ENCODE measurements at regions not wholly inside any gene's neighbourhood (a gene's known extent, or its start where the extent isn't known, plus 50 kb on each side); places are given as distances from the start of the nearest gene placed in this dataset.

GRCh38 chr18:61742565-61743429 lies 150.0 kb downstream of the RNF152 start:
- H3K27ac ChIP-seq = peak overlapping the region; percentile 39 to 55 (median 41)
- H3K27me3 ChIP-seq = no peaks in the 10 kb centered on the region
- no peaks in the 10 kb centered on the region for H3K9me3 ChIP-seq
- WGBS, 2 donors = 85 to 93% methylated on average over 8 of the region's 8 CpGs
- H3K36me3 ChIP-seq = no peaks in the 10 kb centered on the region
- intact Hi-C loops (cut with DNase I) = no loop called here
- TF ChIP-seq EP300 (IDR thresholded peaks at IDR 0.05) (peak in 2 of 4 donors; percentile 8 to 68), POLR2A (IDR thresholded peaks at IDR 0.05) (no peak), POLR2AphosphoS5 (IDR thresholded peaks at IDR 0.05) (no peak), CTCF (IDR thresholded peaks at IDR 0.05) (no peak)
- no peaks in the 10 kb centered on the region for H3K4me1 ChIP-seq
- DNase-seq = no peak
- H3K4me3 ChIP-seq = no peak overlapping the region

GRCh38 chr18:61741881-61742454 lies 150.8 kb downstream of the RNF152 start:
- Histone ChIP-seq H3K27me3 (no peaks in the 10 kb centered on the region), H3K4me3 (no peak overlapping the region), H3K27ac (no peak overlapping the region), H3K9me3 (no peaks in the 10 kb centered on the region), H3K36me3 (no peaks in the 10 kb centered on the region), H3K4me1 (no peaks in the 10 kb centered on the region)
- WGBS, 2 donors = 74% methylated on average over 6 of the region's 6 CpGs
- DNase-seq = no peak
- intact Hi-C loops (cut with DNase I) = no loop called here
- no peak for TF ChIP-seq POLR2A (IDR thresholded peaks at IDR 0.05)
- TF ChIP-seq EP300 (IDR thresholded peaks at IDR 0.05) = no peak
- TF ChIP-seq CTCF (IDR thresholded peaks at IDR 0.05) = no peak
- no peak for TF ChIP-seq POLR2AphosphoS5 (IDR thresholded peaks at IDR 0.05)

- intact Hi-C loops (cut with DNase I) = no loop called here
- H3K27me3 ChIP-seq = no peaks in the 10 kb centered on the region
These were observed 154.3 kb downstream of the RNF152 start for GRCh38 chr18:61738488-61738887.

GRCh38 chr18:61738042-61738441 lies 154.8 kb downstream of the RNF152 start:
- WGBS, 2 donors = 18 to 60% methylated on average over 1 of the region's 1 CpG
- intact Hi-C loops (cut with DNase I) = no loop called here
- TF ChIP-seq POLR2AphosphoS5 (IDR thresholded peaks at IDR 0.05) (no peak), POLR2A (IDR thresholded peaks at IDR 0.05) (no peak), CTCF (IDR thresholded peaks at IDR 0.05) (no peak), EP300 (IDR thresholded peaks at IDR 0.05) (no peak)
- no peak overlapping the region for H3K4me3 ChIP-seq
- H3K36me3 ChIP-seq = no peaks in the 10 kb centered on the region
- H3K9me3 ChIP-seq = no peaks in the 10 kb centered on the region
- DNase-seq = no peak
- no peaks in the 10 kb centered on the region for H3K27me3 ChIP-seq
- H3K4me1 ChIP-seq = peaks cover 0 to 7% (median under 1%) of the 10 kb centered on the region in 4 donors
- peak overlapping the region in 2 of 4 donors; percentile 34 to 42 for H3K27ac ChIP-seq

More at GRCh38 chr18:61738488-61738887, 154.3 kb downstream of the RNF152 start:
- no peak for TF ChIP-seq POLR2A (IDR thresholded peaks at IDR 0.05)
- TF ChIP-seq POLR2AphosphoS5 (IDR thresholded peaks at IDR 0.05) = peak in 1 of 4 donors; percentile 25
- TF ChIP-seq EP300 (IDR thresholded peaks at IDR 0.05) = no peak
- peak overlapping the region in 3 of 4 donors; percentile 9 to 42 (median 39) for H3K27ac ChIP-seq
- H3K36me3 ChIP-seq = no peaks in the 10 kb centered on the region
- 73 to 77% methylated on average over 3 of the region's 3 CpGs for WGBS, 2 donors
- no peaks in the 10 kb centered on the region for H3K9me3 ChIP-seq
- H3K4me1 ChIP-seq = peaks cover 0 to 5% (median 0%) of the 10 kb centered on the region in 4 donors
- no peak for DNase-seq
- H3K4me3 ChIP-seq = no peak overlapping the region

- 23 to 76% methylated on average over 4 of the region's 4 CpGs for WGBS, 2 donors
- DNase-seq = no peak
- peak overlapping the region in 1 of 4 donors; percentile 27 for H3K27ac ChIP-seq
- no peak overlapping the region for H3K4me3 ChIP-seq
- peaks cover 0 to 17% (median 8%) of the 10 kb centered on the region in 4 donors for H3K4me1 ChIP-seq
- intact Hi-C loops (cut with DNase I) = no loop called here
- no peaks in the 10 kb centered on the region for H3K9me3 ChIP-seq
- TF ChIP-seq POLR2A (IDR thresholded peaks at IDR 0.05) = no peak
- TF ChIP-seq CTCF (IDR thresholded peaks at IDR 0.05) = no peak
- no peak for TF ChIP-seq POLR2AphosphoS5 (IDR thresholded peaks at IDR 0.05)
- TF ChIP-seq EP300 (IDR thresholded peaks at IDR 0.05) = no peak
- no peaks in the 10 kb centered on the region for H3K36me3 ChIP-seq
- no peaks in the 10 kb centered on the region for H3K27me3 ChIP-seq
These were observed 156.7 kb downstream of the RNF152 start for GRCh38 chr18:61736133-61736532.
